Esophagus squamous epithelium (tissue), 5 donors: ENCODE measurements at regions not wholly inside any gene's neighbourhood (a gene's known extent, or its start where the extent isn't known, plus 50 kb on each side); places are given as distances from the start of the nearest gene placed in this dataset.

ENCODE experiments used
- DNase-seq: peaks from one replicate; lab custom pipeline; 2025; lab: John Stamatoyannopoulos, UW
- H3K27ac ChIP-seq, 4 donors: fragments of 200-600 bp; sonication (generic); one replicate each; pipeline ENCODE4 v1.5.1; 2016 to 2019; ENCODE audit warnings: mild to moderate bottlenecking in 1 of 4
- H3K27me3 ChIP-seq, 4 donors: fragments of 200-600 bp; sonication (generic); 1 replicate in 3 of 4; 2 replicates in 1 of 4; pipeline versions ENCODE4 v1.5.1 to v1.6.0; 2017 to 2021; ENCODE audit warnings: antibody characterized with exemption in 1 of 4
- H3K36me3 ChIP-seq, 3 donors: fragments of 200-600 bp; sonication (generic); one replicate each; pipeline ENCODE4 v1.5.1; 2016 to 2019
- H3K4me1 ChIP-seq, 3 donors: fragments of 200-600 bp; sonication (generic); one replicate each; pipeline ENCODE4 v1.5.1; 2017 to 2019
- H3K4me3 ChIP-seq, 4 donors: fragments of 200-600 bp; sonication (generic); 1 replicate in 3 of 4; 2 replicates in 1 of 4; pipeline ENCODE4 v1.5.1; 2016 to 2019; ENCODE audit warnings: mild to moderate bottlenecking in 2 of 4, moderate library complexity in 1 of 4
- H3K9me3 ChIP-seq, 3 donors: fragments of 200-600 bp; sonication (generic); one replicate each; pipeline ENCODE4 v1.5.1; 2016 to 2019
- CTCF ChIP-seq, 6 experiments: fragments of 450-650 bp in 4 of 6; fragments of 200-600 bp in 2 of 6; sonication (generic) in 2 of 6; IDR thresholded peaks; one replicate each; pipeline ENCODE4 v1.5.1; 2016 to 2019; ENCODE audit warnings: antibody characterized with exemption in 6 of 6, mild to moderate bottlenecking in 4 of 6, moderate library complexity in 4 of 6
- POLR2A ChIP-seq, 4 donors: fragments of 450-650 bp; IDR thresholded peaks; one replicate each; pipeline ENCODE4 v1.6.1; 2017; ENCODE audit warnings: antibody characterized with exemption in 4 of 4, mild to moderate bottlenecking in 4 of 4, moderate library complexity in 3 of 4
- WGBS, 2 donors: methylation state at CpG; one replicate each; pipeline ENCODE4 v1.1.5; 2018; 5-methylcytosine and 5-hydroxymethylcytosine counted together
- intact Hi-C: fragments of 100-400 bp; cut with DNase I; formaldehyde crosslinking; loops from one replicate; pipeline ENCODE4 v1.15.0; 2022
- donor health status: DM: yes; HTN: yes; CAD: no.

- WGBS, 2 donors, result 92 to 94% methylated on average over 1 to 4 of the region's 4 CpGs
Measured at GRCh38 chr4:54393243-54393642, 164.2 kb downstream of the PDGFRA start.

DNA sequence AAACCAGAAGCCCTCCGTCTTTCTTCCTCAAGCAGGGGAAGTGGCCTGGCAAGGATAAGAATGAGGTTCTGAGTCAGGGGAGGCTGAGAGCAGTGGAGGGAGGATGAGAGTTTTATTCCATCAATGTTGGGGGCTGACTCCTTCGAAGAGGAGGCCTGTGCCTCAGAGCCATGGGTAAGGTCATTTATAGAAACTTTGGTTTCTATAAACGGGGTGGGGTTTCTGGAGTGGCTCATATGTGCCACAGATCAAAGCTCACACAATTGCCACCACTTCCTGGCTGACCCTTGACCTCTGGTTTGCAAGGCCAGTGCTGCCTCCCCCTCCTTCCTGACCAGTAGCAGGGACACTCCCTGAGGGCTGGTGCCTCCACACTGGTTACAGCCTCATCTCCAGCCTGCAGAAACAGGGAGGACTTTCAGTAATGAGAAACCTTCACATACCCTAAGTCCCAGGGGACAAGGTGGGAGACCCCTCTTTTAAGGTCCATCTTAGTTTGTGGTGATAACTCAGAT, 166.0 kb downstream of the PDGFRA start:
- 65 to 67% methylated on average over 2 to 3 of the region's 3 CpGs for WGBS, 2 donors
- intact Hi-C loops, result no loop called here
- Histone ChIP-seq H3K27me3 (no peaks in the 10 kb centered on the region), H3K9me3 (no peaks in the 10 kb centered on the region), H3K4me3 (no peak overlapping the region), H3K4me1 (no peaks in the 10 kb centered on the region), H3K36me3 (no peaks in the 10 kb centered on the region), H3K27ac (no peak overlapping the region)
- no peak for DNase-seq
- TF ChIP-seq CTCF (IDR thresholded peaks at IDR 0.05), result no peak
- no peak for TF ChIP-seq POLR2A (IDR thresholded peaks at IDR 0.05)

More at GRCh38 chr4:54393243-54393642, 164.2 kb downstream of the PDGFRA start:
- no peak for TF ChIP-seq CTCF (IDR thresholded peaks at IDR 0.05)
- no peak for TF ChIP-seq POLR2A (IDR thresholded peaks at IDR 0.05)
- no peaks in the 10 kb centered on the region for H3K36me3 ChIP-seq
- intact Hi-C loops, result no loop called here
- no peaks in the 10 kb centered on the region for H3K27me3 ChIP-seq
- no peak overlapping the region for H3K4me3 ChIP-seq
- DNase-seq, result no peak
- H3K4me1 ChIP-seq, result no peaks in the 10 kb centered on the region
- H3K27ac ChIP-seq, result no peak overlapping the region
- no peaks in the 10 kb centered on the region for H3K9me3 ChIP-seq

DNA sequence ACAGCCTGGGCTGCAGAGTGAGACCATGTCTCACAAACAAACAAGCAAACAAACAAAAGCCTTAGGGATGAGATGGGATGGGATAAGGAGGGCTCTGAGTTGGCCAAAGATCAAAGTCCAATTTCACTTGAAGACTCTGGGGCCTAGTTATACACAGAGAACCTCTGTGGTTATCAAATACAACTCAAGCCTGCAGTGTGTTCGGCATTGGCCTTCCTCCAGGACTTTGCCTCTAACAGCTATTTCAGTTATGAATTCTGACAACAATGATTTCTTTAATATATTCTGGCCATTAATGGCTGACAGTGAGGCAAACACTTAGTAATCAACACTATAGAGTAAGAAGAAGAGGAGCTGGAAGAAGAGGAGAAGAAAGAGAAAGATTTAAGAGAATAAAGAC, 171.1 kb downstream of the PDGFRA start:
- Histone ChIP-seq H3K27ac (no peak overlapping the region), H3K4me3 (no peak overlapping the region), H3K4me1 (peaks cover 0 to 8% (median 0%) of the 10 kb centered on the region in 3 donors), H3K36me3 (no peaks in the 10 kb centered on the region), H3K9me3 (no peaks in the 10 kb centered on the region), H3K27me3 (no peaks in the 10 kb centered on the region)
- no peak for DNase-seq
- TF ChIP-seq POLR2A (IDR thresholded peaks at IDR 0.05) (no peak), CTCF (IDR thresholded peaks at IDR 0.05) (no peak)
- WGBS, 2 donors, result 86 to 92% methylated on average over 1 of the region's 1 CpG
- intact Hi-C loops, result no loop called here

DNA sequence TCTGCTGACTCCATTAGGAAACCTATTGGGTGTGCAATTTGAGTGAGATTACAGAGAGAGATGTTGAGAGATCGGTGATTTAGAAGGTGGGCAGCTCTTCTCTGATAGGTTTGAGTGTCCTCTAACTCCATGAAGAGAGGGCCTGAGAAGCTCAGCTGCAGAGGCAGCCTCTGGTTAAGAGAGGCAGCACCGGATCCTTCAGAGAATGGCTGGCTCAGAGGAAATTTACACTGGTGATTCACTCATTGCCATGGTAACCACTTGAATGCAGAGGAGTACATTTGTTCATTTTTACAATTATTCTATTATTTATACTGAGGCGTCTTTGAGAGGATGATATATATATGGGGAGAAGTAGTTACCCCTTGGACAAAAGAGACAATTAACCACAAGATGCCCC, 171.7 kb downstream of the PDGFRA start:
- H3K27ac ChIP-seq, result no peak overlapping the region
- intact Hi-C loops, result no loop called here
- TF ChIP-seq POLR2A (IDR thresholded peaks at IDR 0.05) (no peak), CTCF (IDR thresholded peaks at IDR 0.05) (no peak)
- H3K4me1 ChIP-seq, result peaks cover 0 to 8% (median 0%) of the 10 kb centered on the region in 3 donors
- no peak overlapping the region for H3K4me3 ChIP-seq
- no peaks in the 10 kb centered on the region for H3K9me3 ChIP-seq
- DNase-seq, result no peak
- no peaks in the 10 kb centered on the region for H3K27me3 ChIP-seq
- no peaks in the 10 kb centered on the region for H3K36me3 ChIP-seq
- WGBS, 2 donors, result 31 to 32% methylated on average over 3 of the region's 3 CpGs

GRCh38 chr4:54402880-54403480, 173.9 kb downstream of the PDGFRA start:
- Histone ChIP-seq H3K9me3 (no peaks in the 10 kb centered on the region), H3K4me3 (no peak overlapping the region), H3K27ac (no peak overlapping the region), H3K4me1 (peaks cover 0 to 16% (median under 1%) of the 10 kb centered on the region in 3 donors), H3K27me3 (no peaks in the 10 kb centered on the region), H3K36me3 (no peaks in the 10 kb centered on the region)
- TF ChIP-seq POLR2A (IDR thresholded peaks at IDR 0.05), result no peak
- no peak for TF ChIP-seq CTCF (IDR thresholded peaks at IDR 0.05)
- DNase-seq, result no peak
- intact Hi-C loops, result no loop called here
- WGBS, 2 donors, result 67 to 80% methylated on average over 14 of the region's 15 CpGs
